NCI-H226 (cell line): ENCODE measurements at regions not wholly inside any gene's neighbourhood (a gene's known extent, or its start where the extent isn't known, plus 50 kb on each side); places are given as distances from the start of the nearest gene placed in this dataset.
A peak's percentile ranks its signal among the peaks of the same experiment; 100 is the strongest.

Experiments
- DNase-seq: peaks from one replicate; pipeline ENCODE4 v3.0.0-alpha.2; 2015

DNA sequence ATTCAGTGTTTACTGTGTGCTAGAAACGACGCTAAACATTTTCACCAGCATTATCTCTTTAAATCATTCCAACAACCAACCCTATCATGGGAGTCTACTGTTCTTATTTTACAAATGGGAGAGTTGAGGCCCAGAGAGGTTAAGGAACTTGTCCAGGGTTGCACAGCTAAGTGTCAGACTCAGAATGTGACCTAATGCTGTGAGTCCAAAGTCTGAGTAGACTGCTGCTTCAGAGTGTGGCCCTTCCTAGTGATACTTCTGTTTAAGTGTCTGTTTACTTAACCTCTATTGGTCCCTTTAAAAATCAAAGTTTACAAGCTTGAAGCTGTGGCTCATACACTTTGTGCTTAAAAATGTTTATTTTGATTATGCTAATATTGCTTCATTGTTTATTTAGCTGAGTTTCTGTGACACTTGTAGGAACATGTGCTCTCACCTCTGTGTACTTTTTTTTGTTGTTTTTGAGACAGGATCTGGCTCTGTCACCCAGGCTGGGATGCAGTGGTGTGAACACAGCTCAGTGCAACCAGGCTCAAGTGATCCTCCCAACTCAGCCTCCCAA is 84.4 kb upstream of the SYPL1 start:
- DNase-seq: no peak

- no peak for DNase-seq
These were observed 81.5 kb upstream of the SYPL1 start for GRCh38 chr7:106193661-106194060.

- no peak for DNase-seq
These were observed 78.6 kb upstream of the SYPL1 start for GRCh38 chr7:106190589-106191330.

- no peak for DNase-seq
These were observed 75.7 kb upstream of the SYPL1 start for GRCh38 chr7:106187613-106188350.

- DNase-seq: peak; percentile 57
These were observed 73.6 kb upstream of the SYPL1 start for GRCh38 chr7:106185719-106186118.

DNA sequence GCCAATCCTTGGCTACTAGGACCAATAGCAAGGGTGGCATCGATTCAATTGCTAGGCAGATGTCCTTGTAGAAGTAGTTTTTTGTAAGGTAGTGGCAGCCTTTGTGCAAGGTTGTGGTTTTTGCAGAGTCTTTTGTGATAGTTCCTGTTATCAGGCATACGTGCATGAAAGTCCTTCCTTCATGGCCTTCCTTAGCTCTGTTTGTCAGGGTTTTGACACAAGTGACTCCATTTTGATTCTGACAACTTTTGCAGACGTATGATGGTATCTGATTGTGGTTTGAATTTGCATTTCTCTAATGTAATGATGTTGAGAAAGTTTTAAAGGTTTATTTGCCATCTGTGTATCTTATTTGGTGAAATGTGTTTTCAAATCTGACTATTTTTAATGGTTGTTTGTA is 71.8 kb upstream of the SYPL1 start:
- DNase-seq: no peak

DNA sequence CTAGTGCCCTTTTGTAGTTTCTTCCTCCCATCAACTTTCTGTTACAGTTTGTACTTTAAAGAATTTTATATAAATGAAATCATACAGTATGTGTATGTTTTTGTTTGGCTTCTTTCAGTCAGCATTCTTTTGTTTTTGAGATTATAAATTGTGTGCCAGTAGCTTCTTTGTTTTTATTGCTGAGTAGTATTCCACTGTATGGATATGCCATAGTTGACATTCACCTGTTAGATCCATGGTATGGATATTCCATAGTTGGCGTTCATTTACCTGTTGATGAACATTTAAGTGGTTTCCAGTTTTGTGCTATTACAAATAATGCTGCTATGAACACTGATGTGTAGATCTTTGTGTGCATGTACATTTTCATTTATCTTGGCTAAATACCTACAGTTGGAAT is 70.8 kb upstream of the SYPL1 start:
- no peak for DNase-seq

- DNase-seq: no peak
These were observed 69.7 kb upstream of the SYPL1 start for GRCh38 chr7:106181658-106182265.

DNA sequence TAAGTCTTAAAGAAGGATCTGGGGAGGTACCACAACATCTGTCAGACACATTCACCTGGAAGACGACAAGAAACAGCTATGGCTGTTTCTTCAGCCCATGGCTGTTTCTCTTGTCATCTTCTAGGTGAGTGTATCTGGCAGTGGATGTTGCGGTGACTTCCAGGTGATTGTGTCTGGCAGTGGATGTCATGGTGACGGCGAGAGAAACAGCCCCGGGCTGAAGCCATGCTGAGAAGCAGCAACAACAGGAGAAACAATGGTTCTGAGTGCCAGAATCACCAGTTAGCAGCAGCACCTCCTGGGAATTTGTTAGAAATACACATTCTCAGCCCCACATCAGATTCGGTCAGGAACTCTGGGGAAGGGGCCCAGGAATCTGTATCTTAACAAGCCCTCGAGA is 68.6 kb upstream of the SYPL1 start:
- no peak for DNase-seq

DNA sequence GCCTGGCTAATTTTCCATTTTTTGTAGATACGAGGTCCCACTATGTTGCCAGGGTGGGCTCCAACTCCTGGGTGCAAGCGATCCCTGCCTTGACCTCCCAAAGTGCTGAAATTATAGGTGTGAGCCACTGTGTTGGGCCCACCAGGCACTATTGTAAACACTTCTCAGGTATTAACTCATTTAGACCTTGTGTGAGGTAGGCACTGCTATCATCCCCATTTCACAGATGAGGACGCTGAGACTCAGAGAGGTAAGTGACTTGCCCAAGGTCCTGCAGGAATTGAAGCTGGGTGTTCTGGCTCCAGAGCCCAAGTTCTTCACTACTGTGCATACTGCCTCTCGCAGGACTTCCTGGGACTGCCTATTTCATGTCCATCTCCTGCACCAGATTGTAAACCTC is 67.1 kb upstream of the SYPL1 start:
- DNase-seq: no peak

DNA sequence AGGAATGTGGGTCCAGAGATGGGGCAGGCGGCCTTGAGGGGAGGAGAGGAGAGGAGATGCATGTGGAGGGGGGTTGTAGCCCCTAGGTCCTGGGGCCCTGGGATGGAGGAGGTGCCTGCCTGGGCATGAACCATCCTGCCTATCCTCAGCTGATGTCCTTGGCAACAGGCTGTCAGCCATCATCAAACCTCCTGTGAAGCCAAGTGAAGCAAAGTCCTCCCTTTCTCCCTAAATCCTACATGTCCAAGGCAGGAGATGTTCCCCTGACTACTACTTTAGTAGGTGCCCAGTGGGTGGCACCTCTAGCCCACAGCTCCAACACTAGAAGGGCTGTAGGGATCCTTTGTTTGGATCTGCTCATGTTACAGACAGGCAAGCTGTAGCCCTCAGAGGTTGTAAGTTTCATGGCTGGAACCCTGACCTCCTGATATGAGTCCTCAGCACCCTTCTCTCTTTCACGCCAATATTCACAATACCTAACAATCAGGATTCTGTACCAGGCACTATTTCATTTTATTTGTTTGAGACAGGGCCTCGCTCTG is 66.6 kb upstream of the SYPL1 start:
- peak; percentile 53 for DNase-seq

DNA sequence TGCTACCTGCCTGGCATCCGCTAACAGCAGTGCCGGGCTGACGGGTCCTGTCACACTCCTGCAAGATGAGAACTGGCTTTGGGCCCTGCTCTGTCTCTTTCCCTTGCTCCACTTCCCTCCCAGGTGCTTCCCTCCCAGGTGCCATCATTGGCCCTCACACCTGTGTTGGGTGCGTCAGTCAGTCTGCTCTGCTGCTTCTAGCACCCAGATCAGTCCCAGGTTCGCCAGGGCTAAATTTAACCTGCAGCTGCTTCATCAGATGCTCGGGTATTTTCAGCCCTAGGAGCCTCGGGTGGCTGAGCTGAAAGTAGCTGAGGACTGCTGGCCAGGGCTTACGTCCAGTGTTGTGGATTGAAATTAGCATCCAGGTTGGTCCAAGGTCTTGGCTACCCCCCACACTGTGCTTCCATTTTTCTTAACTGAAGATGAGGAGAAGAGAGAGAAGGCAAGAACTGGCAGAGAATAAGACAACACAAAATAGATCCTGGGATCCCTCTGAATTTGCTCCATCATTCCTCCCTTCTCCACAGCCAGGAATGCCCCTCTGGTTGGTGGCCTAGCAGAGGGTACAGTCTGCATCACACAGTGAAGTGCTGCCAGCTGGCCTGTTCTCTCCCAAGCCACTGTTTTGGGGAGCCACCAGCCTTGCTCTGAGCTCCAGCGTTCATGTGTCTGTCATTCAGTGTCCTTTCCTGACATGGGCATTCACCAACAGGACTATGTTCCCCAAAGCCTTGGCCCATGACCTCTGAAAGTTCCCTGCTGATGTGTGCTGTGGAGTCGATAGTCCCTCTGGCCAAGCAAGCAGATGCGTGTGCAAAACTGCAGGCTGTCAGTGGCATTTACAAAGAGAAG is 65.9 kb upstream of the SYPL1 start:
- no peak for DNase-seq

DNA sequence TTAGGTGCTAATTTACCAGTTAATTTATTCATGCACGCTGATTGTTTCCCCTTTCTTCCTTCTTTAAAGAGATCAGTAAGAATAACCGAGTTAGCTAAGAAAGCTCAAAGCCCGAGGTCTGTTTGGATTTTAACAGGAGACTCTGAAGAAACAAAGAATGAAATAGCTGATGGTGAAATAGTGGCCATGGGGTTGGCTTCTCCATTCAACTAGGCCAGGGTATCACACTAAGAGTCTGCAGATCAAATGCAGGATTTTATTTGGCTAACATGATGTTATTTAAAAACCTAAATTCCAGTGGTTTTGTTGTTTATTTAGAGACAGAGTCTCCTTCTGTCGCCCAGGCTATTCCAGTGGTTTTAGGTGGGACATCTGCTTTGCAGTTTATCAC is 65.2 kb upstream of the SYPL1 start:
- no peak for DNase-seq

DNA sequence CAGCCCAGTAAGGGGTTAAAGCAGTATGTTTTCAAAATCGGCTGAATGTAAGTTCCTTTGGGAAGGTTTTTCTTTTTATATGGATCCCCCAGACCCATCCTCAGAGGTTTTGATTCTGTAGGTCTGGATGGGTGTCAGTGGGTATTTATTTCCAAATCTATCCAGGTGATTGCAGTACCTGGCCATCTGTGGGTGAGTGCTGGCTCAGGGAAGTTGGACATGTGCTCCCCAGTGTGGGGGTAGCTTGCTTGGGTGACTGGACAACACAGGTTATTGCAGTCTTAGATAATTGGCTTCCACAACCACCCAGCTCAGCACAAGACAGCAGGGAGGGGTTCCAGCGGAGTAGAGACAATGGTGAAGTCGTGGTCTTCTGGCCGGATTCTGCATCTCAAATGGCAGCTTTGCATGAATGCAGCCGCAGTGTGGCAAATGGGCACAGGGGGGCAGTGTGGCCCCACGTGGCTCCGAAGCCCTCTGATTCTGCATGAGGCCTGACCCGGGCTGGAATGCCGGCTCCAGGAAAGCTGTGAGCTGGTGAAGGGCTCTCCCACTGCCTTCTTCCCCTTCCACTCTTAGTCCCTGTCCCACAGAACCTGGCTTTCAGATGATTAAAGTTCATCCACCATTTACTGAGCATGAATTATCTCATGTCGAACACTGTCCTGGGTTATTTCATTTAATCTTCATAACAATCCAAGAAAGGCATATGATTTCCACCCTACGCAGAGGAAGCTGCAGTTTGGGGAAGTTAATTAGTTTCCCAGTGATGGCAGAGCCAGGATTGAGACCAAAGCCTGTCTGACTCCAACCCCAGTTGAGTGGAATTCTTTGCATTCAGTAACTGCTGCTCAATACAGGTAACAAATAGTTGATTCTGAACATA is 64.5 kb upstream of the SYPL1 start:
- peak; percentile 47 for DNase-seq

DNA sequence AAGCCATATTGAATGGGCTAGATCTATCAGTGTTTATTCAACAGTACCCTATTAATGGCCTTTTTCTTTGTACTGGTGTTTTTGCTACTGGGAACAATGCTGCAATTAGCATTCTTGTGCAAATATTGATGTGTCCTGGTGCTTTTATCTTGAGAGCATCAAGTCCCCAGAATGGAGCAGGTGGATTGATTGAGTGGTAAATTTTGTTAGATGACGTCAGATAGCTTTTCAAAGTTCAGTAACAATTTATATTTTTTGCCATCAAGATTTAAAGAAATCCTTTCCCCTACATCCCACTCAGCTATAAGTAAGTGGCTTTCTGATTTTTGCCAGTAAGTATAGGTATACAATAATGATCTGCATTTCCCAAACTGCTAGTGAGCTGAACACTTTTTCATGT is 63.4 kb upstream of the SYPL1 start:
- no peak for DNase-seq

GRCh38 chr7:106170651-106171050 is 58.5 kb upstream of the SYPL1 start:
- DNase-seq: no peak

DNA sequence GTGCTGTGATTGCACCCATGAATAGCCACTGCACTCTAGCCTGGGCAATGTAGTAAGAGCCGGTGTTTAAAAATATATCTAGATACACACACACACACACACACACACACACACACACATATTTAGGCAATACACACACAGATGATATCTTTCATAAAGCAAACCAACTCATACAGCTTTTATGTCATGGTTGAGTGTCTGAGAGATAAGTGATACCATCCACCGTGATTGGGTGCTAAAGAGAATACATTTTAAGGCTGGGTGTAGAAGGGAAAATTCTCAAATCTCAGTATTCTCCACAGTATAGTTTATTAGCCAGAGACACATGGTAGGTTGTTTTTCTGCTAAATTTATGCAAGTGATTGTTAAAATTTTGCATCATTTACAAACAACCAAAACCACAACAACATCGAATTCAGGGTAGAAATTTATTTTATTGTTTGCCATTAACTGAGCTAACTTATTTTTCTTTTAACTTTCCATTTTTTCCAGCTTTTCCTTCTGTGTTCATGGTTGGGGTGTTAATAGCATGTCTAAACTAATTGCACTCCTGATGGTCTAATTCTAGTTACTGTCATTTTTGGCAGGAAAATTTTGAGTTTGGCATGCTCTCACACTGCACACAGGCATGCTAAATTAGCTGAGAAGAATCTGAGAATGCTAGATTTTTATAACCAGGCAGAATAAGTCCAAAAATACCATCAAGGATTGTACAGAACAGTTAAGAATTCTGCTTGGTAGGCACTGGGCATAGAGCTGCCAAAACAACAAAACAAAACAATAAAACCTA is 57.9 kb upstream of the SYPL1 start:
- no peak for DNase-seq

GRCh38 chr7:106167439-106168136 is 55.5 kb upstream of the SYPL1 start:
- no peak for DNase-seq

GRCh38 chr7:106166651-106167342 is 54.7 kb upstream of the SYPL1 start:
- peak; percentile 30 for DNase-seq
